ENCODE measurements at regions not wholly inside any gene's neighbourhood (a gene's known extent, or its start where the extent isn't known, plus 50 kb on each side); places are given as distances from the start of the nearest gene placed in this dataset.

DNA sequence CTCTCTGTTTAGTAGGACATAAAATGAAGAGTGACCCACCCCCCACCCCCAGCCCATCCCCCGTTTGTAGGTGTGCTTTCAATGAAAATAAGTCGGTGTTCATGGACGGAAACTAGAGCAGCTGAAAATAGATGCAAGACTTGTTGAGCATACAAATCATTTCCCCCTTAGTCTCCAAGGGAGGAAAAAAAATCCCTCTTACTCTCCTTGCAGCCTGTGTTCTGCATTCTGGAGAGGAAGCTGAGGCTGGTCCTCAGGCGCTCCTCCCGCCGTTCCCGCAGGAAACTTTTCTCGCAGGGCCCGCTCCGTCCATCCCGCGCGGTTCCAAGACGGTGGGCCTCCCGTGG, 259.0 kb upstream of the E2F7 start:
- WGBS, 4 donors, result 1 to 2% (median 2%) methylated on average over 15 of the region's 15 CpGs
- Histone ChIP-seq H3K4me1 (replicated peaks in 1 of 2) (no peaks in the 10 kb centered on the region), H3K36me3 (replicated peaks in 1 of 2) (no peaks in the 10 kb centered on the region), H3K9me3 (replicated peaks in 1 of 3) (no peaks in the 10 kb centered on the region), H3K27ac (no peak overlapping the region), H3K27me3 (peaks cover 7% of the 10 kb centered on the region), H3K4me3 (peak overlapping the region in 2 of 4 donors; percentile 45 to 67)
- no peak for DNase-seq
- intact Hi-C loops (cut with DNase I), result no loop called here
- TF ChIP-seq POLR2A (IDR thresholded peaks at IDR 0.05), result no peak
- TF ChIP-seq, protein P1, sequence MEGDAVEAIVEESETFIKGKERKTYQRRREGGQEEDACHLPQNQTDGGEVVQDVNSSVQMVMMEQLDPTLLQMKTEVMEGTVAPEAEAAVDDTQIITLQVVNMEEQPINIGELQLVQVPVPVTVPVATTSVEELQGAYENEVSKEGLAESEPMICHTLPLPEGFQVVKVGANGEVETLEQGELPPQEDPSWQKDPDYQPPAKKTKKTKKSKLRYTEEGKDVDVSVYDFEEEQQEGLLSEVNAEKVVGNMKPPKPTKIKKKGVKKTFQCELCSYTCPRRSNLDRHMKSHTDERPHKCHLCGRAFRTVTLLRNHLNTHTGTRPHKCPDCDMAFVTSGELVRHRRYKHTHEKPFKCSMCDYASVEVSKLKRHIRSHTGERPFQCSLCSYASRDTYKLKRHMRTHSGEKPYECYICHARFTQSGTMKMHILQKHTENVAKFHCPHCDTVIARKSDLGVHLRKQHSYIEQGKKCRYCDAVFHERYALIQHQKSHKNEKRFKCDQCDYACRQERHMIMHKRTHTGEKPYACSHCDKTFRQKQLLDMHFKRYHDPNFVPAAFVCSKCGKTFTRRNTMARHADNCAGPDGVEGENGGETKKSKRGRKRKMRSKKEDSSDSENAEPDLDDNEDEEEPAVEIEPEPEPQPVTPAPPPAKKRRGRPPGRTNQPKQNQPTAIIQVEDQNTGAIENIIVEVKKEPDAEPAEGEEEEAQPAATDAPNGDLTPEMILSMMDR (IDR thresholded peaks at IDR 0.05), result no peak

DNA sequence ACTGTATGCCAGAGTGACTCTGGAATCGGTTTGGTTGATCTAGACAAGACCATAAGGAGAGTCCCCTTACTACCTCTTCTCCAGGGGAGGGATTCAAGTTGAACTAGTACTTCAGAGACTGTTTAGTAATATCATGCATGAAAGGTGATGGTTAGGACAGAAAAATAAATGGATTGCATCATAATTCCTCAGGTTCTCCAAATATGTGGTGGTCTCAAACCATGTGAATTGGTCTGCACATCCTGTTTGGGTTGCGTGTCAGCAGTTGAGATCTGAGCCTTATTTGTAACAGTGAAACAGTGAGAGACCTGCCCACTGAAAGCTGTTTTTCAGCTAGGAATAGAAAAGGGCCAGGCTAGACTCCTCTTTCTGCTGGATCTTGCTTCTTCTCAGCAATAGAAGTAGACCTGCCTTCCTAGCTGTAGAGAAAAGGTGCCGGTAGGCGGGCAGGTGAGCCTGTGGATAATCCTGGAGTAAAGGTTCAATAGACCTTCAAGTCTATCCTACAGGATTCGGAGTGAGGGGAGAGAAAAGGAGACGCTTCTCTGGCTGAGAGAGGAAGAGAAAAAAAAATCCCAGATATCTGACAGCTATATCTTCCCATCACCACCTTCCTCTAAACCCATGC, 258.5 kb upstream of the E2F7 start:
- H3K27me3 ChIP-seq, result peaks cover 7% of the 10 kb centered on the region
- intact Hi-C loops (cut with DNase I), result no loop called here
- no peak for DNase-seq
- WGBS, 4 donors, result 78 to 82% (median 79%) methylated on average over 6 of the region's 6 CpGs
- no peaks in the 10 kb centered on the region for H3K36me3 ChIP-seq (replicated peaks in 1 of 2)
- TF ChIP-seq, protein P1 (IDR thresholded peaks at IDR 0.05), result no peak
- TF ChIP-seq POLR2A (IDR thresholded peaks at IDR 0.05), result no peak
- no peaks in the 10 kb centered on the region for H3K9me3 ChIP-seq (replicated peaks in 1 of 3)
- peak overlapping the region in 1 of 4 donors; percentile 67 for H3K4me3 ChIP-seq
- no peak overlapping the region for H3K27ac ChIP-seq
- no peaks in the 10 kb centered on the region for H3K4me1 ChIP-seq (replicated peaks in 1 of 2)

DNA sequence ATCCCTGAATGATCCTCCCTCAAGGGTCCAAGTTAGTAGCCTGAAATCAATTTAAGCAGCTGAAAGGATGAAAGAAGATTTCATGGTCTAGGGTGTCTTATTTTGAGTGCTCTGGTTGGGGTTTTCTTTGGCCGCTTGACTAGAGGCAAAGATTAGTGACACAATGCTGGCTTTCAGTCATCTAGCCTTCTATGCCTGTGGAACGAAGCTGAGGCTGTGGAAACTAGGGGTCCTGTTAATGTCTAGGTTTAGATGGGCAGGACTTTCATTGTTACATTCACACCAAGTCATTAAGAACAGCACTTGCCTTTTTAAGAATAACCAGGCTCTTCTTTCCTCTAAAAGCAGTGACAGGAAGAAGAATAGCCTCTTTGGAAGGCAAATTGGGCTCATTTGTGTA, 253.8 kb upstream of the E2F7 start:
- intact Hi-C loops (cut with DNase I), result no loop called here
- TF ChIP-seq, protein P1 (IDR thresholded peaks at IDR 0.05), result no peak
- no peak for TF ChIP-seq POLR2A (IDR thresholded peaks at IDR 0.05)
- no peak for DNase-seq
- H3K36me3 ChIP-seq (replicated peaks in 1 of 2), result no peaks in the 10 kb centered on the region
- no peaks in the 10 kb centered on the region for H3K27me3 ChIP-seq
- 77 to 93% (median 84%) methylated on average over 2 of the region's 2 CpGs for WGBS, 4 donors
- no peak overlapping the region for H3K27ac ChIP-seq
- H3K4me3 ChIP-seq, result no peak overlapping the region
- no peaks in the 10 kb centered on the region for H3K4me1 ChIP-seq (replicated peaks in 1 of 2)
- no peaks in the 10 kb centered on the region for H3K9me3 ChIP-seq (replicated peaks in 1 of 3)

DNA sequence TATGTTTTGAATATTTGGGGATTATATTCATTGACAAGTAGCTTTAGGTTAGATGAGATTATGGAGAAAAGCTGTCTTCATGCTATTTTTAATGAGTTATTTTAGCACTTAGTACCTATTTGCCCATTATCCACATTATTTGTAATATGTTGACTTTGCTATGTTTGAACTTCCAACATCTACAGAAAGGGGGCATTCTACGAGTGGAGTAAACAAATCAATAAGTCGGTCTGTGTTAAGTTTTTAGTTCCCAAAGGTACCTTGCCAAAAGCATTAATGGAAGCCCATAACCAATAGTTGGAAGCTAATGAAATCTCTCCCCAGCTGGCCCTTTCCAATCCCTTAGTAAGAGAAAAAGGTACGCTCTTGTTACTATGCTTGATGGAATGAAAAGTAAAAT, 250.0 kb upstream of the E2F7 start:
- intact Hi-C loops (cut with DNase I), result no loop called here
- 74 to 87% (median 83%) methylated on average over 3 of the region's 3 CpGs for WGBS, 4 donors

More for the DNA sequence above, 250.0 kb upstream of the E2F7 start:
- DNase-seq, result no peak
- H3K9me3 ChIP-seq (replicated peaks in 1 of 3), result no peaks in the 10 kb centered on the region
- no peaks in the 10 kb centered on the region for H3K27me3 ChIP-seq
- H3K27ac ChIP-seq, result no peak overlapping the region
- H3K4me1 ChIP-seq (replicated peaks in 1 of 2), result no peaks in the 10 kb centered on the region
- no peaks in the 10 kb centered on the region for H3K36me3 ChIP-seq (replicated peaks in 1 of 2)
- no peak overlapping the region for H3K4me3 ChIP-seq
- TF ChIP-seq, protein P1 (IDR thresholded peaks at IDR 0.05), result no peak
- no peak for TF ChIP-seq POLR2A (IDR thresholded peaks at IDR 0.05)

All from adrenal gland (tissue), 9 donors.